HEK293 (cell line): ENCODE measurements at regions not wholly inside any gene's neighbourhood (a gene's known extent, or its start where the extent isn't known, plus 50 kb on each side); places are given as distances from the start of the nearest gene placed in this dataset.

Experiments
- CTCF ChIA-PET: fragments of 350-600 bp; formaldehyde crosslinking; extraction: SDS; loops from one replicate; lab custom pipeline; 2021; ENCODE audit warnings: antibody characterized with exemption; lab: Yijun Ruan, JAX
- POLR2A ChIA-PET: fragments of 300-600 bp; formaldehyde crosslinking; extraction: SDS; loops from one replicate; lab custom pipeline; 2020; ENCODE audit warnings: antibody characterized with exemption, inconsistent platforms; lab: Yijun Ruan, JAX
- H3K27ac ChIP-seq: fragments of 200-500 bp; sonication (Bioruptor generic); 2 replicates; pipeline ENCODE4 v1.5.1; 2014; ENCODE audit warnings: low read depth, low read length, control low read depth, inconsistent platforms; ENCODE audit errors: extremely low read depth
- H3K36me3 ChIP-seq, 2 experiments: fragments of 200-500 bp in 1 of 2; sonication (Bioruptor generic) in 1 of 2; 1 replicate in 1 of 2; 2 replicates in 1 of 2; pipeline ENCODE4 v1.5.1; 2014 to 2017; ENCODE audit warnings: inconsistent platforms in 2 of 2, low read length in 2 of 2; ENCODE audit not compliant: control insufficient read depth in 2 of 2, insufficient read depth in 1 of 2
- H3K4me1 ChIP-seq: fragments of 200-500 bp; sonication (Bioruptor generic); 2 replicates; pipeline ENCODE4 v1.5.1; 2014; ENCODE audit warnings: mild to moderate bottlenecking, low read length, inconsistent platforms; ENCODE audit not compliant: control insufficient read depth, insufficient read depth
- H3K4me3 ChIP-seq: 2 replicates; pipeline ENCODE4 v1.5.1; 2011; ENCODE audit warnings: low read depth, mild to moderate bottlenecking, control low read depth, low read length, moderate library complexity
- H3K9me3 ChIP-seq: fragments of 200-500 bp; sonication (Bioruptor generic); 2 replicates; pipeline ENCODE4 v1.5.1; 2014; ENCODE audit warnings: low read depth, low read length, inconsistent platforms; ENCODE audit not compliant: control insufficient read depth, insufficient read depth
- BCL11A ChIP-seq: fragments of 450-650 bp; formaldehyde crosslinking; IDR thresholded peaks from 2 replicates; pipeline ENCODE4 v1.5.1; 2016; ENCODE audit warnings: low read depth, missing biosample characterization, missing genetic modification characterization
- KLF9 ChIP-seq: fragments of 450-650 bp; formaldehyde crosslinking; IDR thresholded peaks from 2 replicates; pipeline ENCODE4 v1.5.1; 2016; ENCODE audit warnings: missing biosample characterization, missing genetic modification characterization, low read depth
- SALL2 ChIP-seq: fragments of 450-650 bp; formaldehyde crosslinking; IDR thresholded peaks from 2 replicates; pipeline ENCODE4 v1.5.0; 2017; ENCODE audit warnings: missing biosample characterization, mild to moderate bottlenecking, missing genetic modification characterization, borderline replicate concordance
- SCRT1 ChIP-seq: fragments of 450-650 bp; formaldehyde crosslinking; IDR thresholded peaks from 2 replicates; pipeline ENCODE4 v1.5.1; 2016; ENCODE audit warnings: missing biosample characterization, missing genetic modification characterization, borderline replicate concordance
- SP3 ChIP-seq: fragments of 450-650 bp; formaldehyde crosslinking; IDR thresholded peaks from 2 replicates; pipeline ENCODE4 v1.5.1; 2016; ENCODE audit warnings: missing biosample characterization, missing genetic modification characterization
- TCF7L2 ChIP-seq: IDR thresholded peaks from 2 replicates; pipeline ENCODE4 v1.6.1; 2011; ENCODE audit warnings: low read depth, mild to moderate bottlenecking, inconsistent platforms, low read length, moderate library complexity, borderline replicate concordance
- YY2 ChIP-seq: fragments of 450-650 bp; formaldehyde crosslinking; IDR thresholded peaks from 2 replicates; pipeline ENCODE4 v1.5.1; 2016; ENCODE audit warnings: missing biosample characterization, missing genetic modification characterization
- ZBTB48 ChIP-seq: fragments of 450-650 bp; formaldehyde crosslinking; IDR thresholded peaks from 2 replicates; pipeline ENCODE4 v1.5.1; 2016; ENCODE audit warnings: missing biosample characterization, missing genetic modification characterization
- ZBTB7A ChIP-seq: fragments of 450-650 bp; formaldehyde crosslinking; IDR thresholded peaks from 2 replicates; pipeline ENCODE4 v1.5.1; 2016; ENCODE audit warnings: low read depth, missing biosample characterization, missing genetic modification characterization
- ZNF133 ChIP-seq: fragments of 450-650 bp; formaldehyde crosslinking; IDR thresholded peaks from 2 replicates; pipeline ENCODE4 v1.5.1; 2016; ENCODE audit warnings: missing biosample characterization, missing genetic modification characterization
- ZNF174 ChIP-seq: fragments of 450-650 bp; formaldehyde crosslinking; IDR thresholded peaks from 2 replicates; pipeline ENCODE4 v1.5.0; 2017; ENCODE audit warnings: missing biosample characterization, mild to moderate bottlenecking, missing genetic modification characterization
- ZNF202 ChIP-seq: fragments of 450-650 bp; formaldehyde crosslinking; IDR thresholded peaks from 2 replicates; pipeline ENCODE4 v1.5.1; 2016; ENCODE audit warnings: missing biosample characterization, missing genetic modification characterization, borderline replicate concordance
- ZNF23 ChIP-seq: fragments of 450-650 bp; formaldehyde crosslinking; IDR thresholded peaks from 2 replicates; pipeline ENCODE4 v1.5.1; 2016; ENCODE audit warnings: missing biosample characterization, missing genetic modification characterization, borderline replicate concordance
- ZNF248 ChIP-seq: fragments of 450-650 bp; formaldehyde crosslinking; IDR thresholded peaks from 2 replicates; pipeline ENCODE4 v1.5.1; 2017; ENCODE audit warnings: missing biosample characterization, missing genetic modification characterization
- ZNF302 ChIP-seq: fragments of 450-650 bp; formaldehyde crosslinking; IDR thresholded peaks from 2 replicates; pipeline ENCODE4 v1.5.1; 2016; ENCODE audit warnings: missing biosample characterization, missing genetic modification characterization, low read depth
- ZNF37A ChIP-seq: fragments of 450-650 bp; IDR thresholded peaks from 2 replicates; pipeline ENCODE4 v1.5.1; 2018; ENCODE audit warnings: missing biosample characterization, missing genetic modification characterization
- ZNF433 ChIP-seq: fragments of 450-650 bp; formaldehyde crosslinking; IDR thresholded peaks from 2 replicates; pipeline ENCODE4 v1.5.1; 2016; ENCODE audit warnings: missing biosample characterization, missing genetic modification characterization, low read depth
- ZNF521 ChIP-seq: fragments of 450-650 bp; formaldehyde crosslinking; IDR thresholded peaks from 2 replicates; pipeline ENCODE4 v1.5.1; 2017; ENCODE audit warnings: missing biosample characterization, mild to moderate bottlenecking, missing genetic modification characterization
- ZNF555 ChIP-seq: fragments of 450-650 bp; formaldehyde crosslinking; conservative IDR thresholded peaks from 2 replicates; pipeline ENCODE4 v1.5.1; 2017; ENCODE audit warnings: missing biosample characterization, mild to moderate bottlenecking, missing genetic modification characterization, inconsistent platforms
- ZNF624 ChIP-seq: fragments of 450-650 bp; formaldehyde crosslinking; IDR thresholded peaks from 2 replicates; pipeline ENCODE4 v1.5.1; 2017; ENCODE audit warnings: missing biosample characterization, missing genetic modification characterization
- ZNF785 ChIP-seq: fragments of 450-650 bp; formaldehyde crosslinking; IDR thresholded peaks from 2 replicates; pipeline ENCODE4 v1.5.1; 2016; ENCODE audit warnings: missing biosample characterization, missing genetic modification characterization
- ZNF837 ChIP-seq: fragments of 450-650 bp; formaldehyde crosslinking; IDR thresholded peaks from 2 replicates; pipeline ENCODE4 v1.5.1; 2016; ENCODE audit warnings: missing biosample characterization, missing genetic modification characterization
- TF ChIP-seq, protein P1 (sequence below): fragments of 450-650 bp; formaldehyde crosslinking; IDR thresholded peaks from 2 replicates; pipeline ENCODE4 v1.5.1; 2016; ENCODE audit warnings: missing biosample characterization, missing genetic modification characterization
- TF ChIP-seq, protein P2 (sequence below): fragments of 450-650 bp; formaldehyde crosslinking; IDR thresholded peaks from 2 replicates; pipeline ENCODE4 v1.5.1; 2017; ENCODE audit warnings: missing biosample characterization, missing genetic modification characterization
- TF ChIP-seq, protein P3 (sequence below): fragments of 450-650 bp; formaldehyde crosslinking; IDR thresholded peaks from 2 replicates; pipeline ENCODE4 v1.5.1; 2016; ENCODE audit warnings: missing biosample characterization, missing genetic modification characterization, borderline replicate concordance

DNA sequence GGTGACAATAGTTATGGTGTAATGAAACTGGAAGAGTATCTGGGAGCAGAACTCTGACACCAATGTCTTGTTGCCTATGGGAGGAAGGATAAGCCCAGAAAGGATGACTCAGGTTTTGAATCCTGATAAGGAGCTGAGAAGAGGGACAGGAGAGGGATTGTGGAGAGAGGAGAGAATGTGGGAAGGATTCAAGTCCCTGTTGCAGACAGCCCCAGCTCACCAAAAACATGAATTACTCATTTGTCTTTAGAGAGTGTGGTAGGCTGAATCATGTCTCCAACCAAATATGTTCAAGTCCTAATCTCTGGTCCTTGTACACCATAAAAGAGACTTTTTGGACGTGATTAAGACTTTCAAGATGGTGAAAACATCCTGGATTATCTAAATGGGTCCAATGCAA lies 206.9 kb upstream of the PHYHIPL start:
- ChIA-PET CTCF (interaction anchor here (2.8 kb wide), 1 partner anchor 18 kb away, joined by 9 read pairs; no protein-coding TSS in a partner anchor), POLR2A (no interaction called here)
- Histone ChIP-seq H3K4me1 (no peaks in the 10 kb centered on the region), H3K27ac (no peak overlapping the region), H3K36me3 (no peaks in the 10 kb centered on the region), H3K4me3 (no peak overlapping the region), H3K9me3 (no peaks in the 10 kb centered on the region)
- TF ChIP-seq ZNF302 (tag by site-specific recombination) = no peak
- no peak for TF ChIP-seq ZBTB48 (tag by site-specific recombination)
- no peak for TF ChIP-seq KLF9 (tag by site-specific recombination)
- no peak for TF ChIP-seq ZNF521 (tag by site-specific recombination)
- TF ChIP-seq ZNF23 (tag by site-specific recombination) = no peak
- no peak for TF ChIP-seq BCL11A (tag by site-specific recombination)
- TF ChIP-seq YY2 = no peak
- no peak for TF ChIP-seq SP3 (tag by site-specific recombination)
- TF ChIP-seq, protein P1, sequence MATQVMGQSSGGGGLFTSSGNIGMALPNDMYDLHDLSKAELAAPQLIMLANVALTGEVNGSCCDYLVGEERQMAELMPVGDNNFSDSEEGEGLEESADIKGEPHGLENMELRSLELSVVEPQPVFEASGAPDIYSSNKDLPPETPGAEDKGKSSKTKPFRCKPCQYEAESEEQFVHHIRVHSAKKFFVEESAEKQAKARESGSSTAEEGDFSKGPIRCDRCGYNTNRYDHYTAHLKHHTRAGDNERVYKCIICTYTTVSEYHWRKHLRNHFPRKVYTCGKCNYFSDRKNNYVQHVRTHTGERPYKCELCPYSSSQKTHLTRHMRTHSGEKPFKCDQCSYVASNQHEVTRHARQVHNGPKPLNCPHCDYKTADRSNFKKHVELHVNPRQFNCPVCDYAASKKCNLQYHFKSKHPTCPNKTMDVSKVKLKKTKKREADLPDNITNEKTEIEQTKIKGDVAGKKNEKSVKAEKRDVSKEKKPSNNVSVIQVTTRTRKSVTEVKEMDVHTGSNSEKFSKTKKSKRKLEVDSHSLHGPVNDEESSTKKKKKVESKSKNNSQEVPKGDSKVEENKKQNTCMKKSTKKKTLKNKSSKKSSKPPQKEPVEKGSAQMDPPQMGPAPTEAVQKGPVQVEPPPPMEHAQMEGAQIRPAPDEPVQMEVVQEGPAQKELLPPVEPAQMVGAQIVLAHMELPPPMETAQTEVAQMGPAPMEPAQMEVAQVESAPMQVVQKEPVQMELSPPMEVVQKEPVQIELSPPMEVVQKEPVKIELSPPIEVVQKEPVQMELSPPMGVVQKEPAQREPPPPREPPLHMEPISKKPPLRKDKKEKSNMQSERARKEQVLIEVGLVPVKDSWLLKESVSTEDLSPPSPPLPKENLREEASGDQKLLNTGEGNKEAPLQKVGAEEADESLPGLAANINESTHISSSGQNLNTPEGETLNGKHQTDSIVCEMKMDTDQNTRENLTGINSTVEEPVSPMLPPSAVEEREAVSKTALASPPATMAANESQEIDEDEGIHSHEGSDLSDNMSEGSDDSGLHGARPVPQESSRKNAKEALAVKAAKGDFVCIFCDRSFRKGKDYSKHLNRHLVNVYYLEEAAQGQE (tag by site-specific recombination) = no peak
- no peak for TF ChIP-seq SCRT1 (tag by site-specific recombination)
- TF ChIP-seq ZNF248 (tag by site-specific recombination) = no peak
- no peak for TF ChIP-seq ZNF37A
- no peak for TF ChIP-seq ZNF202 (tag by site-specific recombination)
- no peak for TF ChIP-seq ZNF133 (tag by site-specific recombination)

DNA sequence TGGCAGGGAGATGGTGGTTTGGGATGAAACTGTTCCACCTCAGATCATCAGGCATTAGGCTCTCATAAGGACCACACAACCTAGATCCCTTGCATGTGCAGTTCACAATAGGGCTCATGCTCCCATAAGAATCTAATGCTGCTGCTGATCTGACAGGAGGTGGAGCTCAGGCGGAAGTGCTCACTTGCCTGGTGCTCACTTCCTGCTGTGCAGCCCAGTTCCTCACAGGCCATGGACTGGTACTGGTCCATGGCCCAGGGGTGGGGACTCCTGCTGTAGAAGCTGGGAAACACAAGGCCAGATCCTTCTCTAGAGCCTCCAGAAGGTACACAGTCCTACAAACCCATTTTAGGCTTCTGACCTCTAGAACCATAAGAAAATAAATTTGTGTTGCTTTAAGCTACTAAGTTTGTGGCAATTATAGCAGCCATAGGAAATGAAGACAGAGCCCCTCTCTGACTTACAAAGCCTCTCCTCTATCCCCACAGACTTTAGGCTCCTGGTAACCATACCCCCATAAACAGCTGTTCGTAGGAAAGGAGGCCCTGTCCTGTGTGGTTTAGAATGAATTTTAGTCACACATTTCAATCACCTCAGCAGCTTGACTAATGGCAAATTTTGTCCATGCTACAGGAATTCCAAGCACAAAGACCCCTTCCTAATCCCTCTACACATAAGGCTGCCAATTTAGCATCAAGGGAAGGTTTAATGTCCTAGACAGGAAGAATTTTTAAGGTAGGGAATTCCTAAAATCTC lies 206.1 kb upstream of the PHYHIPL start:
- H3K36me3 ChIP-seq = no peaks in the 10 kb centered on the region
- TF ChIP-seq ZNF433 (tag by site-specific recombination) (no peak), TCF7L2 (no peak), ZNF133 (tag by site-specific recombination) (no peak), ZNF174 (tag by site-specific recombination) (no peak), SALL2 (tag by site-specific recombination) (no peak), ZNF555 (tag by site-specific recombination) (no peak), ZBTB7A (tag by site-specific recombination) (no peak), ZNF785 (tag by site-specific recombination) (no peak), ZNF624 (tag by site-specific recombination) (no peak), ZNF837 (tag by site-specific recombination) (no peak)
- TF ChIP-seq, protein P2, sequence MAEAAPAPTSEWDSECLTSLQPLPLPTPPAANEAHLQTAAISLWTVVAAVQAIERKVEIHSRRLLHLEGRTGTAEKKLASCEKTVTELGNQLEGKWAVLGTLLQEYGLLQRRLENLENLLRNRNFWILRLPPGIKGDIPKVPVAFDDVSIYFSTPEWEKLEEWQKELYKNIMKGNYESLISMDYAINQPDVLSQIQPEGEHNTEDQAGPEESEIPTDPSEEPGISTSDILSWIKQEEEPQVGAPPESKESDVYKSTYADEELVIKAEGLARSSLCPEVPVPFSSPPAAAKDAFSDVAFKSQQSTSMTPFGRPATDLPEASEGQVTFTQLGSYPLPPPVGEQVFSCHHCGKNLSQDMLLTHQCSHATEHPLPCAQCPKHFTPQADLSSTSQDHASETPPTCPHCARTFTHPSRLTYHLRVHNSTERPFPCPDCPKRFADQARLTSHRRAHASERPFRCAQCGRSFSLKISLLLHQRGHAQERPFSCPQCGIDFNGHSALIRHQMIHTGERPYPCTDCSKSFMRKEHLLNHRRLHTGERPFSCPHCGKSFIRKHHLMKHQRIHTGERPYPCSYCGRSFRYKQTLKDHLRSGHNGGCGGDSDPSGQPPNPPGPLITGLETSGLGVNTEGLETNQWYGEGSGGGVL (tag by site-specific recombination) = no peak
- TF ChIP-seq, protein P3, sequence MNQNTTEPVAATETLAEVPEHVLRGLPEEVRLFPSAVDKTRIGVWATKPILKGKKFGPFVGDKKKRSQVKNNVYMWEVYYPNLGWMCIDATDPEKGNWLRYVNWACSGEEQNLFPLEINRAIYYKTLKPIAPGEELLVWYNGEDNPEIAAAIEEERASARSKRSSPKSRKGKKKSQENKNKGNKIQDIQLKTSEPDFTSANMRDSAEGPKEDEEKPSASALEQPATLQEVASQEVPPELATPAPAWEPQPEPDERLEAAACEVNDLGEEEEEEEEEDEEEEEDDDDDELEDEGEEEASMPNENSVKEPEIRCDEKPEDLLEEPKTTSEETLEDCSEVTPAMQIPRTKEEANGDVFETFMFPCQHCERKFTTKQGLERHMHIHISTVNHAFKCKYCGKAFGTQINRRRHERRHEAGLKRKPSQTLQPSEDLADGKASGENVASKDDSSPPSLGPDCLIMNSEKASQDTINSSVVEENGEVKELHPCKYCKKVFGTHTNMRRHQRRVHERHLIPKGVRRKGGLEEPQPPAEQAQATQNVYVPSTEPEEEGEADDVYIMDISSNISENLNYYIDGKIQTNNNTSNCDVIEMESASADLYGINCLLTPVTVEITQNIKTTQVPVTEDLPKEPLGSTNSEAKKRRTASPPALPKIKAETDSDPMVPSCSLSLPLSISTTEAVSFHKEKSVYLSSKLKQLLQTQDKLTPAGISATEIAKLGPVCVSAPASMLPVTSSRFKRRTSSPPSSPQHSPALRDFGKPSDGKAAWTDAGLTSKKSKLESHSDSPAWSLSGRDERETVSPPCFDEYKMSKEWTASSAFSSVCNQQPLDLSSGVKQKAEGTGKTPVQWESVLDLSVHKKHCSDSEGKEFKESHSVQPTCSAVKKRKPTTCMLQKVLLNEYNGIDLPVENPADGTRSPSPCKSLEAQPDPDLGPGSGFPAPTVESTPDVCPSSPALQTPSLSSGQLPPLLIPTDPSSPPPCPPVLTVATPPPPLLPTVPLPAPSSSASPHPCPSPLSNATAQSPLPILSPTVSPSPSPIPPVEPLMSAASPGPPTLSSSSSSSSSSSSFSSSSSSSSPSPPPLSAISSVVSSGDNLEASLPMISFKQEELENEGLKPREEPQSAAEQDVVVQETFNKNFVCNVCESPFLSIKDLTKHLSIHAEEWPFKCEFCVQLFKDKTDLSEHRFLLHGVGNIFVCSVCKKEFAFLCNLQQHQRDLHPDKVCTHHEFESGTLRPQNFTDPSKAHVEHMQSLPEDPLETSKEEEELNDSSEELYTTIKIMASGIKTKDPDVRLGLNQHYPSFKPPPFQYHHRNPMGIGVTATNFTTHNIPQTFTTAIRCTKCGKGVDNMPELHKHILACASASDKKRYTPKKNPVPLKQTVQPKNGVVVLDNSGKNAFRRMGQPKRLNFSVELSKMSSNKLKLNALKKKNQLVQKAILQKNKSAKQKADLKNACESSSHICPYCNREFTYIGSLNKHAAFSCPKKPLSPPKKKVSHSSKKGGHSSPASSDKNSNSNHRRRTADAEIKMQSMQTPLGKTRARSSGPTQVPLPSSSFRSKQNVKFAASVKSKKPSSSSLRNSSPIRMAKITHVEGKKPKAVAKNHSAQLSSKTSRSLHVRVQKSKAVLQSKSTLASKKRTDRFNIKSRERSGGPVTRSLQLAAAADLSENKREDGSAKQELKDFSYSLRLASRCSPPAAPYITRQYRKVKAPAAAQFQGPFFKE (tag by site-specific recombination) = no peak
- no peaks in the 10 kb centered on the region for H3K4me1 ChIP-seq
- CTCF ChIA-PET = interaction anchor here (0.5 kb wide), 1 partner anchor 269 kb away, joined by 4 read pairs; no protein-coding TSS in a partner anchor
- H3K4me3 ChIP-seq = no peak overlapping the region
- H3K9me3 ChIP-seq = no peaks in the 10 kb centered on the region
- POLR2A ChIA-PET = no interaction called here
- H3K27ac ChIP-seq = no peak overlapping the region
